Bone marrow (tissue), 2 donors: ENCODE measurements at regions not wholly inside any gene's neighbourhood (a gene's known extent, or its start where the extent isn't known, plus 50 kb on each side); places are given as distances from the start of the nearest gene placed in this dataset.

ENCODE experiments used
- DNase-seq, 2 donors: peaks; one replicate each; lab custom pipeline; 2025; lab: John Stamatoyannopoulos, UW

DNA sequence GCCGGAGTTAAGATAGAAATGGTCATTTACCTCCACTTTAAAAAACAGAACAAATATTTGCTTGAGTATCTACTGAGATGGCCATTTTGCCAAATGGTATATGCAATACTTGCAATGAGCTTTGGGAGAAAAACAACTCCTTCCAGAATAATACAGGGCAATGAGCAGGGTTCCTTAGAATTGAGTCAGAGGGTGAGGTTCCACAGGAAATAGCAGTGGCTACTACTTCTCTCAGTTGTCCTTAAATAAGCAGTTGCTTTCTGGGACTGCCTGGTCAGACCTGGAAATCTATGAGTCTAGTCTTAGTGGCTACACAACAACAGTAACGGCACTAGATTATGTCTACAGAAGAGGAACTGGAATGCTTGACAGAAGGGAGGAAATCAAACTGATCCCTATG is 80.9 kb upstream of the CCDC85A start:
- no peak for DNase-seq

DNA sequence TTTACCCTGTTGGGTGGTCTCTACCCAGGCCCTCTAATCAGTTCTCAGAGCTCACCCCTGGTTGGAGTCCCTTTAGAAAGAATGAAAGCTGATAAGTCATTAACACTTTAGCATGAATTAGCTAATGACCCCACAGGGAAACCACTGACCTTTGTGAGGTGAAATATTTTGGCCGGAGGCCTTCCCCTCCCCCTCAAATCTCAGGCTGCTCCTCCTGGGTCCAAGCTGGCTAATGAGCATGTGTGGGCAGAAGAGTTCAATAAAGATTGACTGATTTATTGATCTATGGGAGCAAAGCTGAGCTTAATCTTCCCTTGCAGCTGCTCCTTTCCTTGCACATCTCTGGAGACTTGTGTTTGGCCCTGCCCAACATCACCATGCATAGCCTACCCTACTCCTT is 78.8 kb upstream of the CCDC85A start:
- no peak for DNase-seq

DNA sequence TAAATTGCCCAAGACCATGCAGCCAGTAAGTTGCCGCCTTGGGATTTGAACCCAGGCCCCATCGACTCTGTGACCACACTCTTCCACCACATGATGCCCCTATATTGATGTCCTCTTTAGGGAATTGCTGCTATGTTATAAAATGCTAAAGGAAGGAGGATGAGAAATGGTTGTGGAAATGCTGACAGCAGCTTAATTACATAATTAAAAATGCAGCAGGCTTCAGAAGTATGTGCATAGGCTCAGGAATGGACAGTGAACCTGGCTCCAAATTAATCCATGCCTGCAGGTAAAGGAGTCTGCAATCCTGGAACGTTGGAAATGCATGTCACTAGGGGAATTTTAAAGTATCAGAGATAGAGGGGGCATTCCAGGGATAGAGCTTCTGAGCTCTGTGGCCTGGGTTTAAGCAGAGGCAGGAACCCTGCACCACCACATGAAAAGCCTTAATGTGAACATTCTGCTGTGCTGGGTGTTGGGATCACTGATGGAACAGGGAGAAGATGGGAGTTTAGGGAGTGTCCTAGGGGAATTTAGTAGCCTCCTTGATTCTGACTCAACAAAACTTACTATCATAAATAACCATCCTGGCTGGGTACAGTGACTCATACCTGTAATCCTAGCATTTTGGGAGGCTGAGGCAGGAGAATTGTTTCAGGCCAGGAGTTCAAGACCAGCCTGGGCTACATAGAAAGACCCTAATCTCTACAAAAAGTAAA is 76.1 kb upstream of the CCDC85A start:
- DNase-seq = no peak

DNA sequence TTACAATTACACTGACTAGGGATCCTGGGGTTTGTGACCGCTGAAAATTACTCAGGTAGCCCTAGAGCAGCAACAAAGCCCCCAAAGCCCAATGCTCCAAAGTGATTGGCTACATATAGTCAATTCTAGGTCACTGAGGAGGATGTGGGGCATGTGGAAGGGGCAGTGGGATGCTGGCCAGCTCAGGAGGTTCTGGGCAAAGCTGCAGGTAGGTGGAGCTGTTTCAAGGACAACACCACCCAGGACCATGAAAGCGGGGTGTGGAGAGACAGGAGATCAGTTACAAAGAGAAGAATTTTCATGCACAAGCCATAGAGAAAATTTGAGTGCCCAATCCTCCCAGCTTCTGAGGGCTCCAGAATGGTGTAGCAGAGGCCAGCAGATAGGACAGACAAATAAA is 75.0 kb upstream of the CCDC85A start:
- no peak for DNase-seq

DNA sequence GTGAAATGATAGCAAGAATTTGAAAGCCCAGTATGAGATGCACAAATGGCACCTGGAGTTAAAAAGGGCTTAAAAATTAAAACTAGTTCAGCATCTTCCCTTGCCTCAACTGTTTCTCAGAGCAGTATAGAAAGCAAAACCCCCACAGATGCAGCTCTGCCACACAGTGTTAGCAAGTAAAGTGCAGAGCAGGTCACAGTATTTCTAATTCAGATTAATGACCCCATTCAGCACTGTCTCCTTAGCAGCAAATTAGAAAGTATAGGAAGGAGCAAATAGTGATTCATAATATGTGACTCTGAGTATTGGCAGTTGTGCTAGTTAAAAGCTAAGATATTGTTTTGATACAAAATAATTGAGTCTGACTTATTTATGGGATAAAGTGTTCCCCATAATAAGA is 73.8 kb upstream of the CCDC85A start:
- no peak for DNase-seq

DNA sequence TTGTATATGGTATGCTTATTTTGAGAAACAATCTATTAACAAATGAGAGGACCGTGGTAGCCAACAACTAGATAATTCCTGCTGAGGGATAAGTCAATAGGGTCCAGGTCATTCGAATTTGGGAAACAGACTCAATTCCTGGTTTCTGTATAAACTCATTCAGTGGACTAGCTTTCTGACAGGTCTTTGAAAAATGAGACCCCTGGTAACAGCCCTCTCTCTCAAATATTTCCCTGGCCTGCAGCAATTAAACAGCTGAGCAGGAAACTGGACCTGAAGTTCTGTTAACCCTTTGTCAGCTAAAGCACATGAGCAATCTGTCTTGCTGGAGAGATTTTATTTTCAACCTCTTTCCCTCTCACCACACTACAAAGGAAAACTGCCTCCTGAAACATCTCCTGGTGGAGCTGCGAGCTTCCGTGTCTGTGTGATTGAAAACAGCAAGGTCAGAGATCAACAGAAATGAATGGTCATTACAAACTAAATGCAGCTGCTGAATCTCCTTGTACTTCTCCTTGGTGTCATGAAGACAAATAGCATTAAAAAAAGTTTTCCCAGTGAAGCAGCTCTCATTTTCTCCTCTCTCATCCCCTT is 70.3 kb upstream of the CCDC85A start:
- DNase-seq = no peak

DNA sequence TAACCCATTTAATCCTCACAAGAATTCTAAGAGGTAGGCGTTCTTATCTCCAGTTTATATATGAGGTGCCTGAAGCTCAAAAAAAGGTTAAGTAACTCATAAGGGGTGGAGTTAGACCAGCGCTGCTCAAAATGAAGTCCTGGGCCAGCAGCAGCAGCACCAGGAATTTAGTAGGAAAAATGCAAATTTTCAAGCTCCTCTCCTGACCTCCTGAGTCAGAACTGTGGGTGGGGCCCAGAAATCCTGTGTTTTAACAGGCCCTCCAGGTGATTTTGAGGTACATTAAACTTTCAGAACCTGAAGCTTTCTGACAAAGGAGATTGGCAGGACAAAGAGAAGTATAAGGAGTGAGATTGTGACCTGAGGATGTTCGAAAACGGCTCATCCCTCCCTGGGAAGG is 66.0 kb upstream of the CCDC85A start:
- no peak for DNase-seq

DNA sequence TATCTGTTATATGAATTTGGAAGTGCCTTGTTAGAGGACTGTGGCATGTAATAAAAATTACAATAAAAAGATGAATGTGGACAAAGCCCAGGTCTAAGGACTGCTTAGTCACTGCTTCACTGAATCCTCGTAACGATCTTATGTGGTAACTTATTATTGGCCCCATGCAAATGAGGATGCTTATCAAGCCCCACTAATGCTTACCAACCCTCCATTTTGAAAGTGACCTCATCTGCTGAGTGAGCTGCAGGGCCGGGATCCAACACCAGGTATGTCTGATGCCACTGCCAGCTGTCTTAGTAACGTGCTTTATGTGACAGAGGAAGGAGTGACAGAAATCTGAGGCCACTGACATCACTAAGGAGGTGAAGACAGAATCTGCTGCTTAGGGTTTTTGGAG is 65.3 kb upstream of the CCDC85A start:
- DNase-seq = no peak

DNA sequence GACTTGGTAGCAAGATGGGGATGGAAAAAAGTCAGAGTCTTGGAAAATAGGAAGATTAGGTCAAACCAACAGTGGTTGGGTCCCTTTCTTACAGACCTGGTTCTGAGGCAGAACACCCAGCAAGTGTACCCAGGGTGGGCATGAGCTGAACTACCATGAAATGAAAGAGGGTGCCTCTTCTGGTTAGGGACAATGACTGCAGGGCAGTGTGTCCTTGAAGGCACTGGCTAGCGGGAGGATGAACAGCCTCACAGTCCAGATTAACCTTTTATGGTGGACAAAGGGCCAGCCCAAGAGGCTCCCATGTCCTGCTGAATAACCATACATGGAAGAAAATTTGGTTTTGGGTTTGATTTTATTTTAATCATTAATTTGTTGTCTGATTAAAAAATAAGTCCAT is 61.8 kb upstream of the CCDC85A start:
- no peak for DNase-seq

DNA sequence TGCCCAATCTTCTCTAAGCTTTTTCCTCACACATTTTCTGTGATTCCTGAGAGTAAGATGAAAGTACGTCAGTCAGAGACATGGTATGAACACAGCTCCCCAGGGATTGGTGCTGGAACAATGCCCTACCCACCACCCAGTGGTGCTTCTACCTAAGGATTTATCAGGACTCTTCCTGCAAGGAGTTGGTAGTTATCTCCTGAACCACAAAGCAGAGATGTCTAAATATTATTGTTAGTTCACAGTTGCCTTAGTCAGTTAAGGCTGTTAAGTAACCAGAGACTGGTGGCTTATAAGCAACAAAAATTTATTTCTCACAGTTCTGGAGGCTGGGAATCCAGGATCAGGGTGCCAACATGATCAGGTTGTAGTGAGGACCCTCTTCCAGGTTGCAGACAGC is 60.3 kb upstream of the CCDC85A start:
- no peak for DNase-seq

DNA sequence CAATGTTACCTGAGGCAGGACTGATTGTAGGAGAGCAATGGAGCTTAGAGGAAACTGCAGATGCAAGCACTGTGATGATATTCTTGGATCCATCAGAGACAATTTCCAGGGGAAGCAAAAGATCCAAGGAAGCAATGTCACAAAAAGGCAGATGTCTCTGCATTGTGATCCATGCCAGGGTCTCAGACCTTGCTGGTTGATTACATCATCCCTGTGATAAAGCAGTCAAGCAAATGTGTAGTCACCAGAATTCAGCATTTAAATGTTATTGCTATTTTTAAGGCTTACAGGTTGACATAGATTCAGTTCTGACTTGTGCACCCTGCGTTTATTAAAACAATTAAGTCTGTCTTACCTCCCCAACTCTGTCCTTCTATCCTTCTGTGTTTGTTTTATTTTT is 56.8 kb upstream of the CCDC85A start:
- no peak for DNase-seq

DNA sequence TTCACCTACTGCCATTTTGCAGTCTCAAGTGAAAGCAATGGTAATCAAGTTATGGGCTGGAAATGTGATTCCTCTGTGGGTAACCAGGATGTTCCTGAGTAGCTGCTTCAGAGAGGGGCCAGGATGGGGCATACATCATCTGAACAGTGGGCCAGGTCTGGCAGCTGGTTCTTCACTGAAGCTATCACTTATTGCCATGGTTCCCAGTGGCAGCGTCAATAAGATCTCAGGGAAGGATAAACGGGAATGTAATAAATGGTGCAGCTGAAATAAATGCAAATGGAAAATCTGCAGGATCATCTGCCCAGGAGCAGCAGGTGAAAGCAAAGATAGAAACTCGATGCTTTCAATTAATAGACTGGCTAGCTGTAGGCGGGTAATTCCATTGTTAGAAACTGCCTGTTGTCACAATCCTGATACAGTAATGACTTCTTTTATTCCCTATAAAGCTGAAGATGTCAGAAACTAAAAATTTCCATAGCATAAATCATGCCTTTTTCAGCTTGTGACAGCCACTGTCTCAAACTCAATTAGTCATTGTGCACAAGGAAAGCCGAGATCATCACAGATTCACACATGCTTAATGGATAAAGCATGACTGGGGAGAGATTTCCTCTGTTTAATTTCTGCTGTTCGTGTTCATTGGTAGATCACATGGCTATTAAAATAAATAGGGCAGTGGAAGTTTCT is 56.2 kb upstream of the CCDC85A start:
- no peak for DNase-seq

DNA sequence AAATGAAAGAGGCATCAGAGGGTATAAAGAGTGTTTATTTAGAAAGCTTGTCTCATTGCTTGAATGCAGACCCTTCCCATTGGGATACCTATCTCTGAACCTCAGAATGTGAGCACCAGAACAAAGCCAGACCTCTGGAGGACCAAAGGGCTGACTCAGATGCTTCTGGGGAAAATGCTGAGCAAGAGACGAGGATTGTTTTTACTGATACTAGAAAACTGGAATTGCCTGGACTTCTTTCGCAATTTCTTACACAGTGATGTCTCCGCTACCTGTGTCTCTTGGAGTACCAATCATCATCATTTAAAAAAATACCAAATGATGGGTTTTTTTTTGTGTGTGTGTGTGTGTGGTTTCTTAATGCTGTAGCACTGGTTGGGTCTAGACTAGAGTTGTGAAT is 55.6 kb upstream of the CCDC85A start:
- no peak for DNase-seq

DNA sequence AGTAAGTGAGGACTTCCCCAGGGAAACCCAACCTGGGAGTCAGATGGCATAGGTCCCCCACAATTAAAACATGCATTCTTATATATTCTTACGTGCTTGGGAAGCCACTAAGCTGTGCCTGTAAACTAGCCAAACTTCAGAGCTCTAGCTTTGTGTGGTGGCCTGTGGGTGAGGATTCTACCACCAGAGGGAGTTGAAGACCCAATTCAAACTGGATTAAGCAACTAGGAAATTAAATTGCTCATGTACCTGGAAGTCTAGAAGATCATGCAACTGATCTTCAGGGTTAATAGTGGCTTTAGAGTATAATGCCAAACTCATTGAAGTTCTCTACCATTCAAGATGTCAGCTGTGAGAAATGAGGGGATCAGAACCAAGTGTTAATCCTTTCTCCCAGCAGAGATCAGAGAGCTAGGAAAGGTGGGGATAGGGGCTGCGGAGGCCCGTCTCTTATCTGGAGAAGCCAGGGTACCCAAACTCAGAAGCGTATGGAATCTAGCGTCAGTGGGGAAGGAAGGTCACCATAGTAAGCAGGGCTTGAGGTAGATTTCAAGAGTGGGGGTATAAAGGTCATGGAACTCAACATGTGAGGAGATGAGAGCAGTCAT is 53.2 kb upstream of the CCDC85A start:
- no peak for DNase-seq

DNA sequence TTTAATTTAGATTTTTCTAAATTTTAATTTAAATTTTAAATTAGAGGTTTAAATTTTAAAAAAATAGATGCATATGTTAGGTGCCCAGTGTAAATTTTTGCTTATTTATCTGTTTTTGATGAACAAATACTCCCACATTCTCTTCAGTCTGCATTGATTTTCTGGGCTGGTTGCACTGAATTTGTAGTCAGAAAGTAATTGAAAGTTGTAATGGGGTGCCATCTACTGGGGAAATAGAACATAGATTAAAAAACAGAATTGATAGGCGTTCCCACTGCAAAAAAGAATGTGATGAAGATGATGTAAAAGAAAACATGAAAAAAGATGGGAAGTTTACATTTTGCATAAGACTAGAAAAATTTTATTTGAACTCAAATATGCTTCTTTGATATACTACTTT is 51.7 kb upstream of the CCDC85A start:
- peak in 1 of 2 donors; percentile 20 for DNase-seq

DNA sequence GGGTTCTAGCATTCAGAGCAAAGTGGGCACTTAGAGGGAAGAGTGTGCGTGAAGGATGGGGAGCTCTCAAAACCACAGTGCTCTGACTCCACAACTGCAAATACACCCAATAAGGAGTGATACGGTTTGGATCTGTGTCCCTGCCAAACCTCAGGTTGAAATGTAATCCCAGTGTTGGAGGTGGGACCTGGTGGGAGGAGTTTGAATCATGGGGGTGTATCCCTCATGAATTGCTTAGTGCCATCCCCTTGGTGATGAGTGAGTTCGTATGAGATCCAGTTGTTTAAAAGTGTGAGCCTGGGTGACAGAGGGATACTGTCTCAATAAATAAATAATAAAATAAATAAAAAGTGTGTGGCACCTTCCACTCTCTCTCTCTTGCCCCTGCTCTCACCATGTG is 50.3 kb upstream of the CCDC85A start:
- no peak for DNase-seq

DNA sequence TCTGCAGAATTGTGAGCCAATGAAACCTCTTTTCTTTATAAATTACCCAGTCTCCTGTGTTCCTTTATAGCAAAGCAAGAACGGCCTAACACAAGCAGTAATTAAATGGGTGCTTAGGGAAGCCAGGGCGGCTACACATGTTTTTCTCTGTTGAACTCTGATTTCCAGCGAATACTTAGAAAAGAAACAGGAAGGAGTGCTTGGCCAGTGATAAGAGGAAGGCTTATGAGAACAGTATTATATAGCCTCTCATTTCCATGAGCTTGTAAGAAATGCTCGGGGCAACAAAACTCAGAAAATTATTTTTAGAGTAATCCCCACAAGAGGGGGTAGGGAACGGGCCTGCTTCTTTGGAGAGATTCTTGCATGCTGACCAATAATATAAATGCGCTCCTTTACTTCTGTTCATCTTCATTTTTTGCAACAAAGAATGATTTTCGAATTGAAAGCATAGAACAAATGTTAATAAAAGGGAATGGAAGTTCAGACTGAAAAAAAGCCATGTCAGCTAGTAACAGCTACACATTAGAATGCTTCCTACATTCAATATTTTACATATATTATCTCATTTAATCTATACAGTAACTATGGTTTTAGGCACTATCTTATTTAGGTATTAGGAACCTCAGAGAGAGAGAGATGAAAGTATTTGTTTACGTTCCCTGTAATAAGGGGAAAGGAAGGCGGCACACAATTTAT is 49.7 kb upstream of the CCDC85A start:
- DNase-seq = peak in 1 of 2 donors; percentile 33
